CD14-positive monocyte (primary cell): ENCODE measurements at regions not wholly inside any gene's neighbourhood (a gene's known extent, or its start where the extent isn't known, plus 50 kb on each side); places are given as distances from the start of the nearest gene placed in this dataset.

ENCODE experiments used
- DNase-seq, 3 donors: peaks; one replicate each; pipeline ENCODE4 v3.0.0-alpha.2; 2011 to 2022
- H2AFZ ChIP-seq: 2 replicates; pipeline ENCODE4 v1.6.0; 2012; ENCODE audit warnings: mild to moderate bottlenecking, low read depth, low read length, inconsistent platforms; ENCODE audit not compliant: insufficient read depth, poor library complexity, severe bottlenecking
- H3K27ac ChIP-seq, 2 donors: 1 replicate in 1 of 2; 2 replicates in 1 of 2; pipeline ENCODE4 v1.5.1; 2012 to 2013; ENCODE audit warnings: low read length in 2 of 2, control low read depth in 1 of 2, inconsistent platforms in 1 of 2, low read depth in 1 of 2, mild to moderate bottlenecking in 1 of 2
- H3K27me3 ChIP-seq, 2 donors: one replicate each; pipeline versions ENCODE4 v1.6.0 to v1.6.1; 2011 to 2013; ENCODE audit warnings: low read length in 2 of 2; ENCODE audit not compliant: control insufficient read depth in 2 of 2, insufficient read depth in 2 of 2
- H3K36me3 ChIP-seq, 2 donors: replicated peaks in 1 of 2; 1 replicate in 1 of 2; 2 replicates in 1 of 2; pipeline versions ENCODE4 v1.5.1 to v1.6.1; 2012 to 2013; ENCODE audit warnings: low read length in 2 of 2, control low read depth in 1 of 2, inconsistent platforms in 1 of 2, mild to moderate bottlenecking in 1 of 2; ENCODE audit not compliant: insufficient read depth in 2 of 2, control insufficient read depth in 1 of 2
- H3K4me1 ChIP-seq, 2 donors: 1 replicate in 1 of 2; 2 replicates in 1 of 2; pipeline versions ENCODE4 v1.5.1 to v1.6.1; 2012 to 2013; ENCODE audit warnings: low read length in 2 of 2, control low read depth in 1 of 2, inconsistent platforms in 1 of 2, mild to moderate bottlenecking in 1 of 2, moderate library complexity in 1 of 2; ENCODE audit not compliant: insufficient read depth in 2 of 2, control insufficient read depth in 1 of 2
- H3K4me2 ChIP-seq: replicated peaks from 2 replicates; pipeline ENCODE3; 2012; ENCODE audit warnings: low read length, moderate library complexity, mild to moderate bottlenecking; ENCODE audit not compliant: poor library complexity, severe bottlenecking; ENCODE audit errors: extremely low read depth
- H3K4me3 ChIP-seq, 3 experiments: fragments of 200-600 bp in 1 of 3; sonication (generic) in 1 of 3; replicated peaks in 1 of 3; 1 replicate in 2 of 3; 2 replicates in 1 of 3; pipeline ENCODE4 v1.5.1; 2011 to 2013; ENCODE audit warnings: low read length in 3 of 3, mild to moderate bottlenecking in 3 of 3, control low read depth in 2 of 3, low read depth in 2 of 3, inconsistent platforms in 1 of 3, moderate library complexity in 1 of 3
- H3K79me2 ChIP-seq: 2 replicates; pipeline ENCODE4 v1.6.0; 2012; ENCODE audit warnings: mild to moderate bottlenecking, control low read depth, inconsistent platforms, low read length, moderate library complexity; ENCODE audit not compliant: insufficient read depth
- H3K9ac ChIP-seq: 2 replicates; pipeline ENCODE4 v1.6.0; 2017; ENCODE audit warnings: low read length, mild to moderate bottlenecking; ENCODE audit not compliant: insufficient read depth, poor library complexity, severe bottlenecking
- H3K9me3 ChIP-seq, 2 donors: replicated peaks in 1 of 2; 1 replicate in 1 of 2; 2 replicates in 1 of 2; pipeline versions ENCODE4 v1.5.1 to v1.6.1; 2012 to 2013; ENCODE audit warnings: low read length in 2 of 2, control low read depth in 1 of 2; ENCODE audit not compliant: control insufficient read depth in 1 of 2, insufficient read depth in 1 of 2
- H4K20me1 ChIP-seq: 2 replicates; pipeline ENCODE4 v1.6.0; 2012; ENCODE audit warnings: mild to moderate bottlenecking, low read length, control low read depth, moderate library complexity; ENCODE audit not compliant: insufficient read depth
- H3K27ac Mint-ChIP-seq, 7 donors: one replicate each; pipeline ENCODE4 v1.8.0; 2020; ENCODE audit warnings: mild to moderate bottlenecking in 7 of 7, mixed read lengths in 7 of 7, moderate library complexity in 6 of 7, inconsistent platforms in 2 of 7
- H3K27me3 Mint-ChIP-seq, 3 donors: one replicate each; pipeline ENCODE4 v1.8.0; 2021 to 2022; ENCODE audit warnings: low read depth in 3 of 3, mild to moderate bottlenecking in 3 of 3, mixed read lengths in 3 of 3, moderate library complexity in 3 of 3, inconsistent platforms in 1 of 3
- H3K36me3 Mint-ChIP-seq, 2 donors: one replicate each; pipeline ENCODE4 v1.8.0; 2020; ENCODE audit warnings: mixed read lengths in 2 of 2, inconsistent platforms in 1 of 2, mild to moderate bottlenecking in 1 of 2
- H3K4me1 Mint-ChIP-seq: one replicate; pipeline ENCODE4 v1.8.0; 2020; ENCODE audit warnings: mild to moderate bottlenecking, mixed read lengths
- H3K4me3 Mint-ChIP-seq, 2 donors: one replicate each; pipeline ENCODE4 v1.8.0; 2020; ENCODE audit warnings: mild to moderate bottlenecking in 2 of 2, mixed read lengths in 2 of 2, moderate library complexity in 1 of 2
- H3K9me3 Mint-ChIP-seq, 7 donors: one replicate each; pipeline ENCODE4 v1.8.0; 2020 to 2022; ENCODE audit warnings: mixed read lengths in 7 of 7, mild to moderate bottlenecking in 6 of 7, moderate library complexity in 6 of 7, inconsistent platforms in 2 of 7
- CTCF ChIP-seq: fragments of 200-600 bp; IDR thresholded peaks from one replicate; pipeline ENCODE4 v1.8.0; 2022; ENCODE audit warnings: antibody characterized with exemption, mild to moderate bottlenecking
- WGBS: methylation state at CpG from one replicate; pipeline ENCODE4 v1.1.5; 2013; ENCODE audit warnings: missing lambda C conversion rate; ENCODE audit not compliant: insufficient coverage; 5-methylcytosine and 5-hydroxymethylcytosine counted together
- intact Hi-C, 2 donors: fragments of 100-400 bp; cut with micrococcal nuclease; formaldehyde crosslinking; loops; one replicate each; pipeline versions ENCODE4 v1.15.0 to v1.15.1; 2023

- Histone ChIP-seq H3K79me2 (no peaks in the 10 kb centered on the region), H3K27ac (no peak overlapping the region), H3K4me3 (no peak overlapping the region), H3K4me2 (no peak overlapping the region), H3K9me3 (peaks cover 4 to 8% of the 10 kb centered on the region in 2 donors), H4K20me1 (no peaks in the 10 kb centered on the region), H3K9ac (no peak overlapping the region), H3K27me3 (no peaks in the 10 kb centered on the region), H3K4me1 (no peaks in the 10 kb centered on the region), H2AFZ (no peak overlapping the region), H3K36me3 (no peaks in the 10 kb centered on the region)
- no peak for DNase-seq
- 80% methylated on average over 1 of the region's 3 CpGs for WGBS
- Mint-ChIP-seq H3K4me1 (no peaks in the 10 kb centered on the region), H3K36me3 (no peaks in the 10 kb centered on the region), H3K27ac (no peak overlapping the region), H3K9me3 (peaks cover 0 to 19% (median 3%) of the 10 kb centered on the region in 7 donors), H3K4me3 (no peak overlapping the region), H3K27me3 (peaks cover 0 to 2% (median 0%) of the 10 kb centered on the region in 3 donors)
- TF ChIP-seq CTCF = no peak
- intact Hi-C loops = no loop called here
These were observed 487.6 kb downstream of the PIK3C3 start for GRCh38 chr18:42442656-42443055.

- Mint-ChIP-seq H3K4me1 (no peaks in the 10 kb centered on the region), H3K9me3 (peaks cover 3 to 21% (median 7%) of the 10 kb centered on the region in 7 donors), H3K36me3 (no peaks in the 10 kb centered on the region), H3K4me3 (no peak overlapping the region), H3K27ac (no peak overlapping the region), H3K27me3 (no peaks in the 10 kb centered on the region)
- Histone ChIP-seq H3K4me3 (no peak overlapping the region), H2AFZ (no peak overlapping the region), H4K20me1 (no peaks in the 10 kb centered on the region), H3K36me3 (no peaks in the 10 kb centered on the region), H3K4me1 (no peaks in the 10 kb centered on the region), H3K27ac (no peak overlapping the region), H3K27me3 (no peaks in the 10 kb centered on the region), H3K9me3 (peaks cover 9 to 25% of the 10 kb centered on the region in 2 donors), H3K4me2 (no peak overlapping the region), H3K79me2 (no peaks in the 10 kb centered on the region), H3K9ac (no peak overlapping the region)
- no peak for DNase-seq
- TF ChIP-seq CTCF = no peak
- intact Hi-C loops = no loop called here
- WGBS = no CpG with 5 or more reads among the region's 1 CpG
These were observed 489.3 kb downstream of the PIK3C3 start for GRCh38 chr18:42444349-42444748.
